ENCODE measurements at regions not wholly inside any gene's neighbourhood (a gene's known extent, or its start where the extent isn't known, plus 50 kb on each side); places are given as distances from the start of the nearest gene placed in this dataset.

DNA sequence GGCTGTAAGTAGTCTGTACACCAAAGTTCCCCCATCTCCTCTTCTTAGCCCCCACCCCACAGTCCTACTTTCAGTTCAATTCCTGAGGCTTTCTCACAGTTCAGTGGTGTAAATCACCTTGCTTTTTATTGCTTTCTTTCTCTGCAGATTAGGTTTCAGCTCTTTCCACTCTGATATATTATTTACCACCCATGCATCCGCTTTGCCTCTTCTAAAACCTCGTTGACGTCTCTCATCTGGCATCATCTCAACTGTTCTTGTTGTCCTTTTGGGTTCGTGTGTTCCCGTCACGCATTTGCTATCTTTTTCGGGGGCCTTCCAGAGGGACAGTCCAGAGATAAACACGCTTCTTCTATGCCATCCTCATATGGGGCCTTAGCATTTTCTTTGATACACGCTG, 597.9 kb upstream of the DPP6 start:
- TF ChIP-seq CTCF (IDR thresholded peaks at IDR 0.05): no peak
- intact Hi-C loops (cut with DNase I): no loop called here
- no peak overlapping the region for H3K4me3 ChIP-seq
- FAIRE-seq: no peak
- no peak for ATAC-seq
- no peaks in the 10 kb centered on the region for H3K36me3 ChIP-seq
- no peaks in the 10 kb centered on the region for H3K4me1 ChIP-seq
- no peak for DNase-seq
- no peaks in the 10 kb centered on the region for H3K27me3 ChIP-seq
- WGBS, 2 donors: 61 to 77% methylated on average over 9 of the region's 9 CpGs
- H3K27ac ChIP-seq: no peak overlapping the region
- no peaks in the 10 kb centered on the region for H3K9me3 ChIP-seq

- no peak overlapping the region for H3K27ac ChIP-seq
- H3K36me3 ChIP-seq: no peaks in the 10 kb centered on the region
- no peak for DNase-seq
- FAIRE-seq: no peak
- H3K27me3 ChIP-seq: no peaks in the 10 kb centered on the region
- intact Hi-C loops (cut with DNase I): no loop called here
- no peak overlapping the region for H3K4me3 ChIP-seq
- no peaks in the 10 kb centered on the region for H3K9me3 ChIP-seq
- H3K4me1 ChIP-seq: no peaks in the 10 kb centered on the region
- ATAC-seq: peak in 1 of 4 donors; percentile 14
- 52 to 58% methylated on average over 7 of the region's 7 CpGs for WGBS, 2 donors
- TF ChIP-seq CTCF (IDR thresholded peaks at IDR 0.05): no peak
Observed at GRCh38 chr7:153457746-153458145, 594.5 kb upstream of the DPP6 start.

- 42 to 51% methylated on average over 9 of the region's 9 CpGs for WGBS, 2 donors
- intact Hi-C loops (cut with DNase I): no loop called here
- Histone ChIP-seq H3K4me1 (no peaks in the 10 kb centered on the region), H3K36me3 (no peaks in the 10 kb centered on the region), H3K9me3 (no peaks in the 10 kb centered on the region), H3K27me3 (no peaks in the 10 kb centered on the region), H3K4me3 (no peak overlapping the region), H3K27ac (no peak overlapping the region)
- no peak for ATAC-seq
- no peak for TF ChIP-seq CTCF (IDR thresholded peaks at IDR 0.05)
- DNase-seq: no peak
- no peak for FAIRE-seq
Observed at GRCh38 chr7:153470004-153470671, 582.1 kb upstream of the DPP6 start.

DNA sequence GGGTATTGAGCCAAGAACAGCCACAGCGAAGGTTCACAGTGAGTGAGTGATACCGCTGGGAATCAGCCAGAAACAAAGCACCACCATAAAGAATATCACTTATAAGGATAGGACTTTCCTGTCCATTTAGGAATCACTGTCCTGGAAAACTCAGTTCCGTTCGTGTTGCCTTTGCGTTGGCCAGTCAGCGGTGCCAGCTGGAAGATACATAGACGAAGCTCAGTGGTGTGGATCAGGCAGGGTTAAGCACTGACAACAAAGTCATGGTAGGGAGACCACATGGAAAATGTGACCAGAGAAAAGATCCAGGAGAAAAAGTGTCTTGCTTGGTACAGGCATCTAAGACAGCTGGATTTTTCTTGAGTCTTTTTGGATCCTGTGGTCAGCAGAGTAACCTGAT, 579.7 kb upstream of the DPP6 start:
- WGBS, 2 donors: 75 to 83% methylated on average over 7 of the region's 7 CpGs
- FAIRE-seq (no peak), DNase-seq (no peak), ATAC-seq (no peak)
- Histone ChIP-seq H3K9me3 (no peaks in the 10 kb centered on the region), H3K27me3 (no peaks in the 10 kb centered on the region), H3K4me3 (no peak overlapping the region), H3K4me1 (no peaks in the 10 kb centered on the region), H3K27ac (no peak overlapping the region), H3K36me3 (no peaks in the 10 kb centered on the region)
- intact Hi-C loops (cut with DNase I): no loop called here
- no peak for TF ChIP-seq CTCF (IDR thresholded peaks at IDR 0.05)

DNA sequence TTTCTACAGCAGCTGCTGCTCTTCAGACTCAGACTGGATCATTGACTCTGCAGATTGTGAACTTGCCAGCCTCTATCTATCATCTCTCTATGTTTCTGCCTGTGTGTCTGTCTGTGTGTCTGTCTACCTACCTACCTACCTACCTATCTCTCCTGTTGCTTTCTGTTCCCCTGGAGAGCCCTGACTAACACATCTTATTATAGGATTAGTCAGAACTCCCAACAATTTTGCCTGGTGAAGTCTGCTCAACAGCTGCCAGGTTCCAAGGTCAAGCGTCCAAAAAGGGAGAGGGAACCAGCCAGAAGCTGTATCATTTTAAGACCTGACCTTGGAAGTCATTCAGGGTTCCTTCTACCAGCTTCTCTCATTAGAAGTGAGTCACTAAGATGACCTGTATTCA, 579.0 kb upstream of the DPP6 start:
- intact Hi-C loops (cut with DNase I): no loop called here
- DNase-seq (no peak), FAIRE-seq (no peak), ATAC-seq (no peak)
- no peaks in the 10 kb centered on the region for H3K36me3 ChIP-seq
- H3K9me3 ChIP-seq: no peaks in the 10 kb centered on the region
- 16 to 24% methylated on average over 1 of the region's 1 CpG for WGBS, 2 donors
- H3K27ac ChIP-seq: no peak overlapping the region
- no peaks in the 10 kb centered on the region for H3K4me1 ChIP-seq
- H3K27me3 ChIP-seq: no peaks in the 10 kb centered on the region
- H3K4me3 ChIP-seq: no peak overlapping the region
- TF ChIP-seq CTCF (IDR thresholded peaks at IDR 0.05): no peak

Data from pancreas (tissue), 10 donors.